HG03571 (cell line): ENCODE measurements at regions not wholly inside any gene's neighbourhood (a gene's known extent, or its start where the extent isn't known, plus 50 kb on each side); places are given as distances from the start of the nearest gene placed in this dataset.

Experiments
- ATAC-seq: cut with Tn5 transposase; IDR thresholded peaks from one replicate; pipeline ENCODE4 v1.9.1; 2021; ENCODE audit not compliant: unreplicated experiment

- ATAC-seq, result no peak
These were observed 51.8 kb upstream of the ANK3 start for GRCh38 chr10:60441515-60441914.

GRCh38 chr10:60439641-60440040 lies 50.0 kb upstream of the ANK3 start:
- ATAC-seq, result no peak
